ENCODE measurements at regions not wholly inside any gene's neighbourhood (a gene's known extent, or its start where the extent isn't known, plus 50 kb on each side); places are given as distances from the start of the nearest gene placed in this dataset.

DNA sequence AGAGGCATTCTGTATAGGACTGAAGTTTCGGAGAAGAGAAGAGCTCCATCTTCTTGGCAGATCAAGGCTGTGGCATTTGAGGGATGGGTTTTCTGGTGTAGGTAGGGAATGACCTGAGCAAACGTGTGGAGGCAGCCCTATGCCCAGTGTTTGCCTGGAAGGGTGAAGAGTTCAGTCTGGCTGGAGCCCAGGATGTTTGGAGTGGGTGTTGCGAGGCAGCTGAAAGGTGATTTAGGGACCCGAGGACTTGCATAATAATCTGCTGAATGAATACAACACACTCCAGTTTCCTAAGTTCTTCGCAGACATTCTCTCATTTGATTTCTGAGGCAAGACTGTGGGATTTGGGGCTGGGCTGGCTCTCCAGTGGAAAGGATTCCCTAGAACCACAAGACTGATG is 186.2 kb downstream of the CYLD start:
- TF ChIP-seq POLR2A (IDR thresholded peaks at IDR 0.05) (no peak), EP300 (IDR thresholded peaks at IDR 0.05) (no peak)
- TF ChIP-seq, protein P1, sequence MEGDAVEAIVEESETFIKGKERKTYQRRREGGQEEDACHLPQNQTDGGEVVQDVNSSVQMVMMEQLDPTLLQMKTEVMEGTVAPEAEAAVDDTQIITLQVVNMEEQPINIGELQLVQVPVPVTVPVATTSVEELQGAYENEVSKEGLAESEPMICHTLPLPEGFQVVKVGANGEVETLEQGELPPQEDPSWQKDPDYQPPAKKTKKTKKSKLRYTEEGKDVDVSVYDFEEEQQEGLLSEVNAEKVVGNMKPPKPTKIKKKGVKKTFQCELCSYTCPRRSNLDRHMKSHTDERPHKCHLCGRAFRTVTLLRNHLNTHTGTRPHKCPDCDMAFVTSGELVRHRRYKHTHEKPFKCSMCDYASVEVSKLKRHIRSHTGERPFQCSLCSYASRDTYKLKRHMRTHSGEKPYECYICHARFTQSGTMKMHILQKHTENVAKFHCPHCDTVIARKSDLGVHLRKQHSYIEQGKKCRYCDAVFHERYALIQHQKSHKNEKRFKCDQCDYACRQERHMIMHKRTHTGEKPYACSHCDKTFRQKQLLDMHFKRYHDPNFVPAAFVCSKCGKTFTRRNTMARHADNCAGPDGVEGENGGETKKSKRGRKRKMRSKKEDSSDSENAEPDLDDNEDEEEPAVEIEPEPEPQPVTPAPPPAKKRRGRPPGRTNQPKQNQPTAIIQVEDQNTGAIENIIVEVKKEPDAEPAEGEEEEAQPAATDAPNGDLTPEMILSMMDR (IDR thresholded peaks at IDR 0.05), result no peak

Measured in tibial nerve (tissue), 4 donors.